WTC11 (cell line): ENCODE measurements at regions not wholly inside any gene's neighbourhood (a gene's known extent, or its start where the extent isn't known, plus 50 kb on each side); places are given as distances from the start of the nearest gene placed in this dataset.

ENCODE experiments used
- ATAC-seq: fragments of 200-7000 bp; cut with Tn5 transposase; 2 replicates; pipeline ENCODE4 v1.10.0; 2021; ENCODE audit warnings: mild to moderate bottlenecking, moderate library complexity
- CTCF ChIA-PET: fragments of 300-600 bp; sonication (Branson Sonifier 250); formaldehyde crosslinking; loops from one replicate; lab custom pipeline; 2021; ENCODE audit warnings: antibody characterized with exemption; lab: Charles Lee
- POLR2A ChIA-PET: fragments of 350-600 bp; sonication (Branson Sonifier 250); formaldehyde crosslinking; loops from one replicate; lab custom pipeline; 2021; ENCODE audit warnings: antibody characterized with exemption; lab: Charles Lee
- DNase-seq: peaks from one replicate; pipeline ENCODE4 v3.0.0; 2021; ENCODE audit warnings: low spot score
- H3K27ac Mint-ChIP-seq: 2 replicates; pipeline ENCODE4 v1.8.0; 2021; ENCODE audit warnings: mixed read lengths
- H3K27me3 Mint-ChIP-seq: 2 replicates; pipeline ENCODE4 v1.8.0; 2021; ENCODE audit warnings: low read depth, mild to moderate bottlenecking, moderate library complexity, mixed read lengths
- H3K36me3 Mint-ChIP-seq: 2 replicates; pipeline ENCODE4 v1.8.0; 2021; ENCODE audit warnings: mixed read lengths
- H3K4me1 Mint-ChIP-seq: 2 replicates; pipeline ENCODE4 v1.8.0; 2022; ENCODE audit warnings: mixed read lengths
- H3K4me3 Mint-ChIP-seq: 2 replicates; pipeline ENCODE4 v1.8.0; 2021; ENCODE audit warnings: mild to moderate bottlenecking, moderate library complexity, mixed read lengths
- H3K9me3 Mint-ChIP-seq: 2 replicates; pipeline ENCODE4 v1.8.0; 2021; ENCODE audit warnings: mixed read lengths
- EMX1 ChIP-seq: fragments of 250-450 bp; sonication (Bioruptor Pico); IDR thresholded peaks from 2 replicates; pipeline ENCODE4 v1.8.0; 2021; ENCODE audit warnings: mild to moderate bottlenecking
- HMGA2 ChIP-seq: fragments of 250-450 bp; sonication (Bioruptor Pico); IDR thresholded peaks from 2 replicates; pipeline ENCODE4 v1.4.0; 2021; ENCODE audit warnings: mild to moderate bottlenecking, moderate library complexity
- HMGXB4 ChIP-seq: sonication (generic); formaldehyde crosslinking; IDR thresholded peaks from 2 replicates; pipeline ENCODE4 v1.8.1; 2023; ENCODE audit warnings: mild to moderate bottlenecking, moderate library complexity, missing genetic modification reagents
- KAT7 ChIP-seq: sonication (generic); formaldehyde crosslinking; IDR thresholded peaks from 2 replicates; pipeline ENCODE4 v1.8.1; 2023; ENCODE audit warnings: missing genetic modification reagents, mild to moderate bottlenecking, borderline replicate concordance
- NR2C2 ChIP-seq: sonication (generic); formaldehyde crosslinking; IDR thresholded peaks from 2 replicates; pipeline ENCODE4 v1.8.0; 2022; ENCODE audit warnings: mild to moderate bottlenecking, missing genetic modification reagents
- NR3C1 ChIP-seq: sonication (generic); formaldehyde crosslinking; conservative IDR thresholded peaks from 2 replicates; pipeline ENCODE4 v1.8.1; 2023; ENCODE audit warnings: low read depth, mild to moderate bottlenecking, missing genetic modification reagents
- TCF7 ChIP-seq: sonication (generic); formaldehyde crosslinking; IDR thresholded peaks from 2 replicates; pipeline ENCODE4 v1.8.0; 2022; ENCODE audit warnings: mild to moderate bottlenecking, low read depth, missing genetic modification reagents, moderate library complexity
- TEAD4 ChIP-seq: sonication (generic); formaldehyde crosslinking; IDR thresholded peaks from 2 replicates; pipeline ENCODE4 v1.8.0; 2022; ENCODE audit warnings: mild to moderate bottlenecking, missing genetic modification reagents
- ZNF219 ChIP-seq: sonication (generic); formaldehyde crosslinking; IDR thresholded peaks from 2 replicates; pipeline ENCODE4 v1.8.0; 2023; ENCODE audit warnings: missing genetic modification reagents, mild to moderate bottlenecking, borderline replicate concordance
- ZNF423 ChIP-seq: fragments of 250-450 bp; sonication (Bioruptor Pico); IDR thresholded peaks from 2 replicates; pipeline ENCODE4 v2.1.2; 2022; ENCODE audit warnings: mild to moderate bottlenecking, moderate library complexity
- TF ChIP-seq, protein P1 (sequence below): sonication (generic); formaldehyde crosslinking; IDR thresholded peaks from 2 replicates; pipeline ENCODE4 v1.8.0; 2022; ENCODE audit warnings: mild to moderate bottlenecking, missing genetic modification reagents
- TF ChIP-seq, protein P2 (sequence below): sonication (generic); formaldehyde crosslinking; IDR thresholded peaks from 2 replicates; pipeline ENCODE4 v1.8.0; 2022; ENCODE audit warnings: missing genetic modification reagents
- TF ChIP-seq, protein P3 (sequence below): fragments of 250-450 bp; sonication (Bioruptor Pico); conservative IDR thresholded peaks from 2 replicates; pipeline ENCODE4 v1.9.0; 2021; ENCODE audit warnings: mild to moderate bottlenecking
- TF ChIP-seq, protein P4 (sequence below): fragments of 250-450 bp; sonication (Bioruptor Pico); IDR thresholded peaks from 2 replicates; pipeline ENCODE4 v1.9.0; 2021; ENCODE audit warnings: mild to moderate bottlenecking
- TF ChIP-seq, protein P5 (sequence below): sonication (generic); formaldehyde crosslinking; IDR thresholded peaks from 2 replicates; pipeline ENCODE4 v1.8.0; 2022; ENCODE audit warnings: mild to moderate bottlenecking, missing genetic modification reagents

- TF ChIP-seq, protein P1, sequence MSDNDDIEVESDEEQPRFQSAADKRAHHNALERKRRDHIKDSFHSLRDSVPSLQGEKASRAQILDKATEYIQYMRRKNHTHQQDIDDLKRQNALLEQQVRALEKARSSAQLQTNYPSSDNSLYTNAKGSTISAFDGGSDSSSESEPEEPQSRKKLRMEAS (CRISPR knock-in tag): no peak
- TF ChIP-seq KAT7 (CRISPR knock-in tag): no peak
Observed at GRCh38 chr1:189500778-189501177, 976.9 kb downstream of the BRINP3 start (continued).

DNA sequence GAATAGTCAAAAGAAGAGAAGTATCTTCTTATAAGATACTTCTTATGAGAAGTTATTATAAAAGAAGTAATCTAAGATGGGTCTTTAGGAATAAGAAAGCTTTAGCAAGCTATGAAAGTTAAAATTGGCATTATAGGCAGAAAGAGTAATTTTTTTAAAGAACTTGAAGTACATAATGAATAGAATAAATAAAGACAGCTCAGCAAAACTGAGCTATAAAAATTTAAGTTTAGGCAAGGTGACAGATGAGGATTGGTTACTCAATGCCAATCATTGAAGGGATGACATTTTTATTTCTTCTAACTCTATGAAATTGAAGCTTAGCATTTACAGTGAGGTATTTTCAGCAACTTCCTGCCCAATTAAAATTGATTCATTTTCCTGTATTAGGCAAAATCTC, 966.8 kb downstream of the BRINP3 start:
- ATAC-seq: no peak

GRCh38 chr1:189513091-189513490, 964.6 kb downstream of the BRINP3 start:
- Mint-ChIP-seq H3K9me3 (0 out of 2 replicates have a peak, but pooled peaks cover 4% of the 10 kb centered on the region), H3K27me3 (no peaks in the 10 kb centered on the region), H3K4me3 (no peak overlapping the region), H3K27ac (no peak overlapping the region), H3K36me3 (no peaks in the 10 kb centered on the region), H3K4me1 (no peaks in the 10 kb centered on the region)
- DNase-seq (peak; percentile 11), ATAC-seq (peak; percentile 63)
- POLR2A ChIA-PET: no interaction called here
- CTCF ChIA-PET: no interaction called here
- TF ChIP-seq, protein P2, sequence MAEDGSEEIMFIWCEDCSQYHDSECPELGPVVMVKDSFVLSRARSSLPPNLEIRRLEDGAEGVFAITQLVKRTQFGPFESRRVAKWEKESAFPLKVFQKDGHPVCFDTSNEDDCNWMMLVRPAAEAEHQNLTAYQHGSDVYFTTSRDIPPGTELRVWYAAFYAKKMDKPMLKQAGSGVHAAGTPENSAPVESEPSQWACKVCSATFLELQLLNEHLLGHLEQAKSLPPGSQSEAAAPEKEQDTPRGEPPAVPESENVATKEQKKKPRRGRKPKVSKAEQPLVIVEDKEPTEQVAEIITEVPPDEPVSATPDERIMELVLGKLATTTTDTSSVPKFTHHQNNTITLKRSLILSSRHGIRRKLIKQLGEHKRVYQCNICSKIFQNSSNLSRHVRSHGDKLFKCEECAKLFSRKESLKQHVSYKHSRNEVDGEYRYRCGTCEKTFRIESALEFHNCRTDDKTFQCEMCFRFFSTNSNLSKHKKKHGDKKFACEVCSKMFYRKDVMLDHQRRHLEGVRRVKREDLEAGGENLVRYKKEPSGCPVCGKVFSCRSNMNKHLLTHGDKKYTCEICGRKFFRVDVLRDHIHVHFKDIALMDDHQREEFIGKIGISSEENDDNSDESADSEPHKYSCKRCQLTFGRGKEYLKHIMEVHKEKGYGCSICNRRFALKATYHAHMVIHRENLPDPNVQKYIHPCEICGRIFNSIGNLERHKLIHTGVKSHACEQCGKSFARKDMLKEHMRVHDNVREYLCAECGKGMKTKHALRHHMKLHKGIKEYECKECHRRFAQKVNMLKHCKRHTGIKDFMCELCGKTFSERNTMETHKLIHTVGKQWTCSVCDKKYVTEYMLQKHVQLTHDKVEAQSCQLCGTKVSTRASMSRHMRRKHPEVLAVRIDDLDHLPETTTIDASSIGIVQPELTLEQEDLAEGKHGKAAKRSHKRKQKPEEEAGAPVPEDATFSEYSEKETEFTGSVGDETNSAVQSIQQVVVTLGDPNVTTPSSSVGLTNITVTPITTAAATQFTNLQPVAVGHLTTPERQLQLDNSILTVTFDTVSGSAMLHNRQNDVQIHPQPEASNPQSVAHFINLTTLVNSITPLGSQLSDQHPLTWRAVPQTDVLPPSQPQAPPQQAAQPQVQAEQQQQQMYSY (CRISPR knock-in tag): no peak
- TF ChIP-seq, protein P3, sequence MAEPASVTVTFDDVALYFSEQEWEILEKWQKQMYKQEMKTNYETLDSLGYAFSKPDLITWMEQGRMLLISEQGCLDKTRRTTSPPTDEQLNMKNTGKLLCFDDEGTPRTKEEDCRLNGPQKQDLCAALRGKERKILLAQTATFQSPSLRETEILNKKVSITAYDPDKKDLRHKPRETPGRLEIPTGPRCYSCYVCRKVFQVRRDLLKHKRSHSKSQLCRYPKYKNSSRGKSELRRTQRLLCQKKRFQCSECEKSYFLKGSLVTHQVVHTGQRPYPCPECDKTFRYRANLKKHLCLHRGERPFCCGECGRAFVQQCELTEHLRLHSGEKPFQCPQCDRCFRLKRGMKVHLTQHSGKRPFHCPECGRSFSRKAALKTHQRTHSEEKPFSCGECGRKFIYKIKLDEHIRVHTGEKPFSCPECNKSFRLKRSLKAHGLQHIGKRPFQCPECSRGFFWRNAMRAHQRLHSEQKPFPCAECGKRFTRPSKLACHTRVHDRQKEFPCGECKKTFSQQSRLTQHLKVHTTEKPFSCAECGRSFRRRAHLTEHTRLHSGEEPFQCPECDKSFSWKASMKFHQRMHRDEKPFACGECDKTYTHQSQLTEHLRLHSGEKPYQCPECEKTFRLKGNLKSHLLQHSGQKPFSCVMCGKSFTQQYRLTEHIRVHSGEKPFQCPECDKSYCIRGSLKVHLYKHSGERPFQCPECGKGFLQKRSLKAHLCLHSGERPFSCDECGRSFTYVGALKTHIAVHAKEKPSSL (CRISPR knock-in tag): no peak
- no peak for TF ChIP-seq HMGXB4 (CRISPR knock-in tag)
- no peak for TF ChIP-seq TEAD4 (CRISPR knock-in tag)
- TF ChIP-seq EMX1: no peak

More for the DNA sequence above, 966.8 kb downstream of the BRINP3 start:
- no peak for DNase-seq
- ChIA-PET POLR2A (no interaction called here), CTCF (no interaction called here)
- Mint-ChIP-seq H3K27ac (no peak overlapping the region), H3K9me3 (0 out of 2 replicates have a peak, but pooled peaks cover 4% of the 10 kb centered on the region), H3K4me1 (no peaks in the 10 kb centered on the region), H3K27me3 (no peaks in the 10 kb centered on the region), H3K36me3 (no peaks in the 10 kb centered on the region), H3K4me3 (no peak overlapping the region)
- TF ChIP-seq HMGA2 (CRISPR knock-in tag) (no peak), ZNF423 (no peak), ZNF219 (CRISPR knock-in tag) (no peak), NR3C1 (CRISPR knock-in tag) (no peak), NR2C2 (no peak), TCF7 (CRISPR knock-in tag) (no peak)
- TF ChIP-seq, protein P4, sequence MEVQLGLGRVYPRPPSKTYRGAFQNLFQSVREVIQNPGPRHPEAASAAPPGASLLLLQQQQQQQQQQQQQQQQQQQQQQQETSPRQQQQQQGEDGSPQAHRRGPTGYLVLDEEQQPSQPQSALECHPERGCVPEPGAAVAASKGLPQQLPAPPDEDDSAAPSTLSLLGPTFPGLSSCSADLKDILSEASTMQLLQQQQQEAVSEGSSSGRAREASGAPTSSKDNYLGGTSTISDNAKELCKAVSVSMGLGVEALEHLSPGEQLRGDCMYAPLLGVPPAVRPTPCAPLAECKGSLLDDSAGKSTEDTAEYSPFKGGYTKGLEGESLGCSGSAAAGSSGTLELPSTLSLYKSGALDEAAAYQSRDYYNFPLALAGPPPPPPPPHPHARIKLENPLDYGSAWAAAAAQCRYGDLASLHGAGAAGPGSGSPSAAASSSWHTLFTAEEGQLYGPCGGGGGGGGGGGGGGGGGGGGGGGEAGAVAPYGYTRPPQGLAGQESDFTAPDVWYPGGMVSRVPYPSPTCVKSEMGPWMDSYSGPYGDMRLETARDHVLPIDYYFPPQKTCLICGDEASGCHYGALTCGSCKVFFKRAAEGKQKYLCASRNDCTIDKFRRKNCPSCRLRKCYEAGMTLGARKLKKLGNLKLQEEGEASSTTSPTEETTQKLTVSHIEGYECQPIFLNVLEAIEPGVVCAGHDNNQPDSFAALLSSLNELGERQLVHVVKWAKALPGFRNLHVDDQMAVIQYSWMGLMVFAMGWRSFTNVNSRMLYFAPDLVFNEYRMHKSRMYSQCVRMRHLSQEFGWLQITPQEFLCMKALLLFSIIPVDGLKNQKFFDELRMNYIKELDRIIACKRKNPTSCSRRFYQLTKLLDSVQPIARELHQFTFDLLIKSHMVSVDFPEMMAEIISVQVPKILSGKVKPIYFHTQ: no peak
- TF ChIP-seq, protein P2 (CRISPR knock-in tag): no peak
- TF ChIP-seq, protein P5, sequence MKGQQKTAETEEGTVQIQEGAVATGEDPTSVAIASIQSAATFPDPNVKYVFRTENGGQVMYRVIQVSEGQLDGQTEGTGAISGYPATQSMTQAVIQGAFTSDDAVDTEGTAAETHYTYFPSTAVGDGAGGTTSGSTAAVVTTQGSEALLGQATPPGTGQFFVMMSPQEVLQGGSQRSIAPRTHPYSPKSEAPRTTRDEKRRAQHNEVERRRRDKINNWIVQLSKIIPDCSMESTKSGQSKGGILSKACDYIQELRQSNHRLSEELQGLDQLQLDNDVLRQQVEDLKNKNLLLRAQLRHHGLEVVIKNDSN (CRISPR knock-in tag): no peak
